ENCODE measurements at regions not wholly inside any gene's neighbourhood (a gene's known extent, or its start where the extent isn't known, plus 50 kb on each side); places are given as distances from the start of the nearest gene placed in this dataset.
"Not testable (repeated sequence)": the region's sequence is repeated elsewhere in the genome, so short reads cannot be mapped to it uniquely, and the experiment has no call there.

- no CpG with 5 or more reads among the region's 2 CpGs for WGBS (ENCODE audit: extremely low coverage, insufficient read length, low lambda C conversion rate)
- no peak for TF ChIP-seq CTCF (conservative IDR thresholded peaks at IDR 0.05)
- Histone ChIP-seq H3T11ph (ENCODE audit: low read length) (no peak overlapping the region), H3K9me3 (ENCODE audit: control insufficient read depth, low read depth, low read length) (peaks cover 8% of the 10 kb centered on the region), H2AK5ac (ENCODE audit: insufficient read length, low read length) (no peak overlapping the region), H3K27ac (ENCODE audit: insufficient read length, low read depth, low read length) (no peak overlapping the region), H4K5ac (ENCODE audit: insufficient read length, low read depth, low read length) (no peak overlapping the region), H3K56ac (ENCODE audit: insufficient read length, low read depth, low read length) (no peak overlapping the region), H3K23me2 (ENCODE audit: insufficient read length, low read depth, low read length, poor library complexity, severe bottlenecking) (no peaks in the 10 kb centered on the region), H3K27me3 (ENCODE audit: insufficient read depth, low read length) (no peaks in the 10 kb centered on the region), H3K79me1 (ENCODE audit: insufficient read depth, low read depth, low read length, poor library complexity, severe bottlenecking) (no peaks in the 10 kb centered on the region), H2AFZ (ENCODE audit: low read length) (no peak overlapping the region), H3K18ac (ENCODE audit: insufficient read length, low read depth, low read length) (no peak overlapping the region), H3K4me1 (ENCODE audit: insufficient read depth, low read length) (no peaks in the 10 kb centered on the region), H4K20me1 (ENCODE audit: control insufficient read depth, insufficient read depth, insufficient read length) (no peaks in the 10 kb centered on the region), H2BK12ac (ENCODE audit: insufficient read length, low read depth, low read length) (no peak overlapping the region), H2BK5ac (ENCODE audit: insufficient read length, low read length) (no peak overlapping the region), H2BK120ac (ENCODE audit: low read depth, low read length, poor library complexity, severe bottlenecking) (no peak overlapping the region), H3K4me2 (ENCODE audit: insufficient read depth, insufficient read length, low read length) (no peak overlapping the region), H3K4ac (ENCODE audit: low read depth, low read length) (no peak overlapping the region), H2BK20ac (ENCODE audit: low read depth, low read length, poor library complexity, severe bottlenecking) (no peak overlapping the region), H3K79me2 (ENCODE audit: insufficient read depth, low read length) (no peaks in the 10 kb centered on the region), H3K14ac (ENCODE audit: insufficient read depth, low read length) (no peak overlapping the region), H4K8ac (replicated peaks; ENCODE audit: insufficient read length, low read depth, low read length) (no peak overlapping the region), H4K91ac (ENCODE audit: insufficient read length, low read depth, low read length) (no peak overlapping the region), H3K23ac (ENCODE audit: insufficient read length, low read depth, low read length) (no peak overlapping the region), H2BK15ac (ENCODE audit: low read depth, low read length) (no peak overlapping the region), H3K9ac (ENCODE audit: extremely low read depth, insufficient read length, low read length) (no peak overlapping the region)
- no peak for DNase-seq
- Mint-ChIP-seq H3K4me3 (no peak overlapping the region), H3K27me3 (ENCODE audit: low read depth) (no peaks in the 10 kb centered on the region), H3K27ac (no peak overlapping the region), H3K4me1 (no peaks in the 10 kb centered on the region), H3K36me3 (ENCODE audit: insufficient read depth in 1 of 3, low read depth in 3 of 3) (peaks cover 0 to 8% (median 5%) of the 10 kb centered on the region in 3 experiments; a peak in 5 of 7 replicates), H3K9me3 (peaks cover 63 to 76% of the 10 kb centered on the region in 2 experiments)
Observed at GRCh38 chrX:46152756-46153155, 392.5 kb downstream of the ZNF674 start.

- not testable (repeated sequence) for H3K27me3 ChIP-seq (ENCODE audit: insufficient read depth, low read length); H3K4me1 Mint-ChIP-seq; H3T11ph ChIP-seq (ENCODE audit: low read length); H4K20me1 ChIP-seq (ENCODE audit: control insufficient read depth, insufficient read depth, insufficient read length); H3K27ac ChIP-seq (ENCODE audit: insufficient read length, low read depth, low read length); H2AK5ac ChIP-seq (ENCODE audit: insufficient read length, low read length); H3K18ac ChIP-seq (ENCODE audit: insufficient read length, low read depth, low read length); H2BK120ac ChIP-seq (ENCODE audit: low read depth, low read length, poor library complexity, severe bottlenecking); H3K79me1 ChIP-seq (ENCODE audit: insufficient read depth, low read depth, low read length, poor library complexity, severe bottlenecking); H3K4ac ChIP-seq (ENCODE audit: low read depth, low read length); H2BK12ac ChIP-seq (ENCODE audit: insufficient read length, low read depth, low read length); H3K56ac ChIP-seq (ENCODE audit: insufficient read length, low read depth, low read length); H3K14ac ChIP-seq (ENCODE audit: insufficient read depth, low read length); H3K4me2 ChIP-seq (ENCODE audit: insufficient read depth, insufficient read length, low read length); DNase-seq; H2BK5ac ChIP-seq (ENCODE audit: insufficient read length, low read length); H3K27me3 Mint-ChIP-seq (ENCODE audit: low read depth); H3K23ac ChIP-seq (ENCODE audit: insufficient read length, low read depth, low read length); H2BK15ac ChIP-seq (ENCODE audit: low read depth, low read length); H4K8ac ChIP-seq (replicated peaks; ENCODE audit: insufficient read length, low read depth, low read length); H3K4me1 ChIP-seq (ENCODE audit: insufficient read depth, low read length); H3K27ac Mint-ChIP-seq; H4K5ac ChIP-seq (ENCODE audit: insufficient read length, low read depth, low read length); H3K4me3 Mint-ChIP-seq; H3K36me3 Mint-ChIP-seq (ENCODE audit: insufficient read depth in 1 of 3, low read depth in 3 of 3); H2AFZ ChIP-seq (ENCODE audit: low read length); H4K91ac ChIP-seq (ENCODE audit: insufficient read length, low read depth, low read length); H3K9ac ChIP-seq (ENCODE audit: extremely low read depth, insufficient read length, low read length); H3K79me2 ChIP-seq (ENCODE audit: insufficient read depth, low read length); H2BK20ac ChIP-seq (ENCODE audit: low read depth, low read length, poor library complexity, severe bottlenecking); H3K9me3 ChIP-seq (ENCODE audit: control insufficient read depth, low read depth, low read length); H3K23me2 ChIP-seq (ENCODE audit: insufficient read length, low read depth, low read length, poor library complexity, severe bottlenecking)
- WGBS (ENCODE audit: extremely low coverage, insufficient read length, low lambda C conversion rate) = no CpG with 5 or more reads among the region's 5 CpGs
- H3K9me3 Mint-ChIP-seq = peaks cover 63 to 71% of the 10 kb centered on the region in 2 experiments
Observed at GRCh38 chrX:46151332-46151731, 393.9 kb downstream of the ZNF674 start.
